DOHH2 (cell line): ENCODE measurements at regions not wholly inside any gene's neighbourhood (a gene's known extent, or its start where the extent isn't known, plus 50 kb on each side); places are given as distances from the start of the nearest gene placed in this dataset.

Source experiments
- CTCF ChIP-seq: fragments of 200-600 bp; sonication (generic); IDR thresholded peaks from one replicate; pipeline ENCODE4 v1.5.1; 2014; ENCODE audit warnings: antibody characterized with exemption, mild to moderate bottlenecking, low read depth, low read length; ENCODE audit not compliant: poor library complexity, severe bottlenecking
- EZH2phosphoT487 ChIP-seq: fragments of 200-600 bp; sonication (generic); IDR thresholded peaks from 2 replicates; pipeline ENCODE4 v1.6.1; 2017; ENCODE audit warnings: borderline replicate concordance, mild to moderate bottlenecking, antibody characterized with exemption, low read length, moderate library complexity, mixed read lengths

- no peak for TF ChIP-seq CTCF
- TF ChIP-seq EZH2phosphoT487 = no peak
Observed at GRCh38 chr5:155193029-155193428, 179.5 kb downstream of the KIF4B start.
